SK-N-SH treated with all-trans-retinoic acid at 6 μM for 48 hours (cell line): ENCODE measurements at regions not wholly inside any gene's neighbourhood (a gene's known extent, or its start where the extent isn't known, plus 50 kb on each side); places are given as distances from the start of the nearest gene placed in this dataset.
"Not testable (repeated sequence)": the region's sequence is repeated elsewhere in the genome, so short reads cannot be mapped to it uniquely, and the experiment has no call there.

Source experiments
- ATAC-seq: fragments of 200-7000 bp; cut with Tn5 transposase; 3 replicates; pipeline ENCODE4 v1.9.1; 2020; ENCODE audit warnings: mild to moderate bottlenecking, moderate library complexity
- ARNTL ChIP-seq: fragments of 450-650 bp; formaldehyde crosslinking; IDR thresholded peaks from 2 replicates; pipeline ENCODE4 v1.5.0; 2020; ENCODE audit warnings: low read depth, mild to moderate bottlenecking, moderate library complexity, borderline replicate concordance
- BACH2 ChIP-seq: fragments of 250-450 bp; sonication (Bioruptor Pico); IDR thresholded peaks from 2 replicates; pipeline ENCODE4 v1.9.0; 2021; ENCODE audit warnings: mild to moderate bottlenecking, borderline replicate concordance
- CSDC2 ChIP-seq: fragments of 250-450 bp; sonication (Bioruptor Pico); IDR thresholded peaks from 2 replicates; pipeline ENCODE4 v1.5.0; 2020; ENCODE audit warnings: mild to moderate bottlenecking, moderate library complexity
- ESRRG ChIP-seq: fragments of 250-450 bp; sonication (Bioruptor Pico); IDR thresholded peaks from 2 replicates; pipeline ENCODE4 v1.6.1; 2021; ENCODE audit warnings: mild to moderate bottlenecking
- GLIS3 ChIP-seq: fragments of 250-450 bp; sonication (Bioruptor Pico); IDR thresholded peaks from 2 replicates; pipeline ENCODE4 v1.5.0; 2020; ENCODE audit warnings: mild to moderate bottlenecking, moderate library complexity
- ISL1 ChIP-seq: fragments of 250-450 bp; sonication (Bioruptor Pico); IDR thresholded peaks from 2 replicates; pipeline ENCODE4 v2.1.2; 2022; ENCODE audit warnings: mild to moderate bottlenecking, moderate library complexity
- OSR1 ChIP-seq: fragments of 250-450 bp; sonication (Bioruptor Pico); IDR thresholded peaks from 2 replicates; pipeline ENCODE4 v1.8.0; 2022; ENCODE audit warnings: moderate library complexity, mild to moderate bottlenecking, inconsistent platforms
- PATZ1 ChIP-seq: fragments of 250-450 bp; sonication (Bioruptor Pico); IDR thresholded peaks from 2 replicates; pipeline ENCODE4 v1.8.0; 2020; ENCODE audit warnings: mild to moderate bottlenecking, moderate library complexity, borderline replicate concordance
- POU6F1 ChIP-seq: fragments of 250-450 bp; sonication (Bioruptor Pico); IDR thresholded peaks from 2 replicates; pipeline ENCODE4 v1.8.0; 2021; ENCODE audit warnings: low read depth, mild to moderate bottlenecking, moderate library complexity, borderline replicate concordance
- PPARA ChIP-seq: fragments of 250-450 bp; sonication (Bioruptor Pico); IDR thresholded peaks from 2 replicates; pipeline ENCODE4 v1.5.0; 2020; ENCODE audit warnings: mild to moderate bottlenecking, borderline replicate concordance
- RARB ChIP-seq: fragments of 250-450 bp; sonication (Bioruptor Pico); IDR thresholded peaks from 2 replicates; pipeline ENCODE4 v1.8.0; 2021; ENCODE audit warnings: mild to moderate bottlenecking, moderate library complexity
- SNAI2 ChIP-seq: fragments of 250-450 bp; sonication (Bioruptor Pico); IDR thresholded peaks from 2 replicates; pipeline ENCODE4 v1.5.0; 2020; ENCODE audit warnings: mild to moderate bottlenecking, moderate library complexity
- TCF4 ChIP-seq: fragments of 250-450 bp; sonication (Bioruptor Pico); IDR thresholded peaks from 2 replicates; pipeline ENCODE4 v1.8.0; 2021; ENCODE audit warnings: mild to moderate bottlenecking, moderate library complexity, borderline replicate concordance
- TOX ChIP-seq: fragments of 250-450 bp; sonication (Bioruptor Pico); IDR thresholded peaks from 2 replicates; pipeline ENCODE4 v1.8.0; 2021; ENCODE audit warnings: mild to moderate bottlenecking, moderate library complexity, borderline replicate concordance
- ZC3H10 ChIP-seq: fragments of 250-450 bp; sonication (Bioruptor Pico); IDR thresholded peaks from 2 replicates; pipeline ENCODE4 v1.5.1; 2021; ENCODE audit warnings: mild to moderate bottlenecking, moderate library complexity
- ZFP3 ChIP-seq: fragments of 250-450 bp; sonication (Bioruptor Pico); IDR thresholded peaks from 2 replicates; pipeline ENCODE4 v1.5.0; 2020; ENCODE audit warnings: mild to moderate bottlenecking, moderate library complexity
- ZFP30 ChIP-seq: fragments of 450-650 bp; formaldehyde crosslinking; IDR thresholded peaks from 2 replicates; pipeline ENCODE4 v1.5.0; 2022; ENCODE audit warnings: mild to moderate bottlenecking, moderate library complexity
- ZNF70 ChIP-seq: fragments of 450-650 bp; formaldehyde crosslinking; IDR thresholded peaks from 2 replicates; pipeline ENCODE4 v1.5.0; 2020; ENCODE audit warnings: mild to moderate bottlenecking, moderate library complexity
- ZNF8 ChIP-seq: fragments of 450-650 bp; formaldehyde crosslinking; IDR thresholded peaks from 2 replicates; pipeline ENCODE4 v1.5.0; 2020; ENCODE audit warnings: mild to moderate bottlenecking, moderate library complexity
- TF ChIP-seq, protein P1 (sequence below): fragments of 250-450 bp; sonication (Bioruptor Pico); IDR thresholded peaks from 2 replicates; pipeline ENCODE4 v1.5.0; 2020; ENCODE audit warnings: mild to moderate bottlenecking, moderate library complexity
- TF ChIP-seq, protein P2 (sequence below): fragments of 250-450 bp; sonication (Bioruptor Pico); IDR thresholded peaks from 2 replicates; pipeline ENCODE4 v1.5.1; 2020; ENCODE audit warnings: low read depth, mild to moderate bottlenecking, moderate library complexity

GRCh38 chr10:2777666-2778355 is 289.5 kb upstream of the PFKP start:
- ATAC-seq = no peak
- TF ChIP-seq ZFP30 (no peak), TCF4 (no peak), OSR1 (CRISPR knock-in tag) (no peak), ZC3H10 (CRISPR knock-in tag) (no peak), ZNF70 (CRISPR knock-in tag) (no peak), ZNF8 (CRISPR knock-in tag) (no peak), SNAI2 (no peak), ESRRG (no peak), POU6F1 (no peak)
- TF ChIP-seq, protein P1, sequence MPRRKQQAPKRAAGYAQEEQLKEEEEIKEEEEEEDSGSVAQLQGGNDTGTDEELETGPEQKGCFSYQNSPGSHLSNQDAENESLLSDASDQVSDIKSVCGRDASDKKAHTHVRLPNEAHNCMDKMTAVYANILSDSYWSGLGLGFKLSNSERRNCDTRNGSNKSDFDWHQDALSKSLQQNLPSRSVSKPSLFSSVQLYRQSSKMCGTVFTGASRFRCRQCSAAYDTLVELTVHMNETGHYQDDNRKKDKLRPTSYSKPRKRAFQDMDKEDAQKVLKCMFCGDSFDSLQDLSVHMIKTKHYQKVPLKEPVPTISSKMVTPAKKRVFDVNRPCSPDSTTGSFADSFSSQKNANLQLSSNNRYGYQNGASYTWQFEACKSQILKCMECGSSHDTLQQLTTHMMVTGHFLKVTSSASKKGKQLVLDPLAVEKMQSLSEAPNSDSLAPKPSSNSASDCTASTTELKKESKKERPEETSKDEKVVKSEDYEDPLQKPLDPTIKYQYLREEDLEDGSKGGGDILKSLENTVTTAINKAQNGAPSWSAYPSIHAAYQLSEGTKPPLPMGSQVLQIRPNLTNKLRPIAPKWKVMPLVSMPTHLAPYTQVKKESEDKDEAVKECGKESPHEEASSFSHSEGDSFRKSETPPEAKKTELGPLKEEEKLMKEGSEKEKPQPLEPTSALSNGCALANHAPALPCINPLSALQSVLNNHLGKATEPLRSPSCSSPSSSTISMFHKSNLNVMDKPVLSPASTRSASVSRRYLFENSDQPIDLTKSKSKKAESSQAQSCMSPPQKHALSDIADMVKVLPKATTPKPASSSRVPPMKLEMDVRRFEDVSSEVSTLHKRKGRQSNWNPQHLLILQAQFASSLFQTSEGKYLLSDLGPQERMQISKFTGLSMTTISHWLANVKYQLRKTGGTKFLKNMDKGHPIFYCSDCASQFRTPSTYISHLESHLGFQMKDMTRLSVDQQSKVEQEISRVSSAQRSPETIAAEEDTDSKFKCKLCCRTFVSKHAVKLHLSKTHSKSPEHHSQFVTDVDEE (CRISPR knock-in tag) = no peak
- TF ChIP-seq, all 23 proteins: peak for 0

DNA sequence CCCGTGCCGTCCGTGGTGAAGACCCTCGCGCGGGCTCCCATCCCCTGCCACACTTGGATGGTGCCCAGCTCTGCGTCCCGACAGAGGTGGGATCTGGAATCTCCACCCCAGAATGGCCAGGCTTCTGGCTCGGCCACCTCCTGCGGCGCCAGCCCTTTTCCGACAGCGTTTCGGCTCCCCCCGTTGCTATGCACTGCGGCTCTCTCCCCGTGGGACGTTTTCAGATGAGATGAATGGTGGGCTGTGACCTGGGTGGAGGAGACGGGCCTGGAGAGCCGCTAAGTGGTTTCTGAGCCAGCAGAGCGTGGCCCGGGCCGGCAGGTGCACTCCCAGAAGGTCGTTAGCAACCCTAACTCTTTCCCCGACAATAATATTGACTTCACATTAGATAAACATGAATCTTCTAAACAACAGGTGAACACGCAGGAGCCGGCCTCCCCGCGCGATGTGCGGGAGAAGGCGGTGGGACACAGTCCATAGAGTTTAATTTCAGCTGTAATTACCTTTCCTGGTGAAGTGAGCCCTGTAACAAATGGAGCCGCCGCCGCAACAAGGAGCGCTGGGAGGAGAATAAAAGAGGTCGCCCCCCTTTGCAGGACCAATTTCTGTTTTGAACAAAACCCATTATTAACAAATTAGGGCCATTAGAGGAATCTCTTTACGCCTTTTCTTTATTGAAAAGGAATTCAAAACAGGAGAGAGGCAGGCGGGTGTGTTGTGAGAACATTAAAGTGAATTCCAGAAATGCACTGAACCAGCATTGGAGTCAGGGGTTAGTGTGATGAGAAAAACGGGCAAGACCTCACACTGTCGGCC is 294.3 kb upstream of the PFKP start:
- no peak for ATAC-seq
- TF ChIP-seq, protein P2, sequence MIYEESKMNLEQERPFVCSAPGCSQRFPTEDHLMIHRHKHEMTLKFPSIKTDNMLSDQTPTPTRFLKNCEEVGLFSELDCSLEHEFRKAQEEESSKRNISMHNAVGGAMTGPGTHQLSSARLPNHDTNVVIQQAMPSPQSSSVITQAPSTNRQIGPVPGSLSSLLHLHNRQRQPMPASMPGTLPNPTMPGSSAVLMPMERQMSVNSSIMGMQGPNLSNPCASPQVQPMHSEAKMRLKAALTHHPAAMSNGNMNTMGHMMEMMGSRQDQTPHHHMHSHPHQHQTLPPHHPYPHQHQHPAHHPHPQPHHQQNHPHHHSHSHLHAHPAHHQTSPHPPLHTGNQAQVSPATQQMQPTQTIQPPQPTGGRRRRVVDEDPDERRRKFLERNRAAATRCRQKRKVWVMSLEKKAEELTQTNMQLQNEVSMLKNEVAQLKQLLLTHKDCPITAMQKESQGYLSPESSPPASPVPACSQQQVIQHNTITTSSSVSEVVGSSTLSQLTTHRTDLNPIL (CRISPR knock-in tag) = no peak
- TF ChIP-seq OSR1 (CRISPR knock-in tag) (no peak), ZC3H10 (CRISPR knock-in tag) (no peak), RARB (CRISPR knock-in tag) (no peak), ARNTL (CRISPR knock-in tag) (no peak), TCF4 (no peak), PATZ1 (CRISPR knock-in tag) (no peak), ISL1 (CRISPR knock-in tag) (no peak), PPARA (CRISPR knock-in tag) (no peak), GLIS3 (CRISPR knock-in tag) (no peak), ZNF70 (CRISPR knock-in tag) (no peak)

GRCh38 chr10:2772135-2772534 is 295.2 kb upstream of the PFKP start:
- TF ChIP-seq ZFP3 (CRISPR knock-in tag) = no peak
- no peak for TF ChIP-seq TOX (CRISPR knock-in tag)
- TF ChIP-seq POU6F1 = no peak
- TF ChIP-seq BACH2 (CRISPR knock-in tag) = no peak
- no peak for TF ChIP-seq CSDC2 (CRISPR knock-in tag)
- TF ChIP-seq ARNTL (CRISPR knock-in tag) = no peak
- no peak for TF ChIP-seq SNAI2
- TF ChIP-seq ZC3H10 (CRISPR knock-in tag) = no peak
- no peak for TF ChIP-seq ZNF70 (CRISPR knock-in tag)
- TF ChIP-seq GLIS3 (CRISPR knock-in tag) = no peak
- no peak for TF ChIP-seq PPARA (CRISPR knock-in tag)
- no peak for ATAC-seq

- ATAC-seq = not testable (repeated sequence)
Observed at GRCh38 chr10:2767293-2767692, 300.1 kb upstream of the PFKP start.
